NCI-H460 (cell line): ENCODE measurements at regions not wholly inside any gene's neighbourhood (a gene's known extent, or its start where the extent isn't known, plus 50 kb on each side); places are given as distances from the start of the nearest gene placed in this dataset.

Experiments used
- DNase-seq: peaks from one replicate; pipeline ENCODE4 v3.0.0-alpha.2; 2016; ENCODE audit warnings: low read depth; ENCODE audit errors: extremely low read depth

DNA sequence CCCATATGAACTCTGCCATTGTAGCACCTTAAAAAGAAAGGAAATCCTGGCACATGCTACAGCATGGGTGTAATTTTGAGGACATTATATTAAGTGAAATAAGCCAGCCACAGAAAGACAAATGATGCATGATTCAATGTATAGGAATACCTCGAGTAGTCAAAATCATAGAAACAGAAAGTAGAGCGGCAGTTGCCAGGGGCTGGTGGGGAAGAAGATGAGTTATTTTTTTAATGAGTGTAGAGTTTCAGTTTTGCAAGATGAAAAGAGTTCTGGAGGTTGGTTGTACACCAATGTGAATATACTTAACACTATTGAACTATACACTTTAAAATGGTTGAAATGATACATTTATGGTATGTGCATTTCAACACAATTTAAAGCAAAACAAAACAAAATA, 133.0 kb downstream of the ZDHHC21 start:
- no peak for DNase-seq

DNA sequence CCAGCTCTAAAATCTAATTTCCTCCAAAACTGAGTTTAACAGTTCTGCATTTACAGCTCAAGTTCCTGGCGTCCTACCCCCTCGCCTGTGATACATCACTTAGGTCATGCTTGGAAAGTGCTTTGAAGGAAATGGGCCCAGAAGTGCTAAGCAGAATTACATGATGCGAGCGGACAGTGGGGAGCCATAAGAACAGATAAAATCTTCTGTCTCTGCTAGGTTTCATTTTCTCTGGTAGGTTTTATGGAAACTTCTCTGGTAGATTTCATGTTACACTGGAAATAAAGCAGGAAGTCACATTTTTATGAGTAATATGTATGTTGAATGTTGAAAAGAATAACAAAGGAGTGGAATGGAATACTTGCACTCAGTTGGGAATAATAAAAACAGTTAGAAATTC, 138.3 kb downstream of the ZDHHC21 start:
- no peak for DNase-seq

DNA sequence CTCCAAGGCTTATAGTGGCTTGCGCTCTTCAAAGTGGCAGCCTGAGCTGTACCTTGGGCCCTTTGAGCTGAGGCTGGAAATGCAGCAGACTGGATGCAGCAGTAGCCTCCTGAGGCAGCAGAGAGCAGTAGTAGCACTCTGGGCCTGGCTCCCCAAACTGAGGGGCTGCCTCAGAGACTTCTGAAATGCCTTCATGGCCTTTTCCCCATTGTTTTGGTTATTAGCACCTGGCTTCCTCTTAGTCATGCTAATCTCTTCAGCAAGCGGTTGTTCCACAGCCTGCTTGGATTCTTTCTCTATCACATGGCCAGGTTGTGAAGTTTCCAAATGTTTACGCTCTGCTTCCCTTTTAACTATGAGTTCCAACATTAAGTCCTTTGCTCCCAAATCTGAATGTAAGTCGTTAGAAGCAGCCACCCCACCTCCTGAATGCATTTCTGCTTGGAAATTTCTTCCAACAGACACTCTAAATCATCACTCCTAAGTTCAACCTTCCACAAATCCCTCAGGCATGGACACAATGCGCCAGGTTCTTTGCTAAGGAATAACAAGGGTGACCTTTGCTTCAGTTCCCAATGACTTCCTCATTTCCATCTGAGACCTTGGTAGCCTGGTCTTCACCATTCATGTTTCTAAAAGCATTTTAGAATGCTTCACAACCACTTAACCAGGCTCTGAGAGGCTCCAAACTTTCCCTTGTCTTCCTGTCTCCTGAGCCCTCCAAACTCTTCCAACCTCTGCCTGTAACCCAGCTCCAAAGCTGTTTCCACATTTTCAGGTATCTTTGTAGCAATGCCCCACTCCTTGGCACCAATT, 145.8 kb downstream of the ZDHHC21 start:
- no peak for DNase-seq

DNA sequence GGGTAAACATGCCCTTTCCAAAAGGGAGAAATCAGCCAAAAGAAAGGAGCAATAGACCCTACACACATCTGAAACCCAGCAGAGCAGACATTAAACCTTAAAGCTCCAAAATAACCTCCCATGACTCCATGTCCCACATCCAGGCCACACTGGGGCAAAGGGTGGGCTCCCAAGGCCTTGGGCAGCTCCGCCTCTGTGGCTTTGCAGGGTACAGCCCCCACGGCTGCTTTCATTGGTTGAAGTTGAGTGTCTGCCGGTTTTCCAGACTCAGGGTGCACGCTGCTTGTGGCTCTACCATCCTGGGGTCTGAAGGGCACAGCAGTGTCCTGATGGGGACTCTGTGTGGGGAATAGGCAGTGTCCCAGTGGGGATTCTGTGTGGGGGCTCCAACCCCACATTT, 146.5 kb downstream of the ZDHHC21 start:
- DNase-seq = no peak

DNA sequence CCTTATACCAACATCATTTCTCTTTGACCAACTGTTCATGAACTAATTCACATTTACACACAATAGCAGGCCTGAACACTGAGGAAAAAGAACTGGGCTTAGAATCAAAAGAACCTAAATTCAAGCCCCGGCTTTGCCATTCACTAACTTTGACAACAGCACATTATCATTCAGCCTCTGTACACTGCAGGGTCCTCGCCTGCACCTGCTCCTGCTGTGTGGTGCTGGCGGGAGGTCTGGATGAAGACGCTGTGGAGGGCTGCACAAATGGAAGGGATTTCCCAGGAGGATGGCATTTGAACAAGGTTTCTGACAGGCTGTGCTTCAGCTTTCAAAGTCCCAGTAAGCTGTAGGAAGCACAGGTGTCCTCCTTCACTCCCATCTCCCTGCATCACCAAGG, 151.2 kb downstream of the ZDHHC21 start:
- DNase-seq = no peak

DNA sequence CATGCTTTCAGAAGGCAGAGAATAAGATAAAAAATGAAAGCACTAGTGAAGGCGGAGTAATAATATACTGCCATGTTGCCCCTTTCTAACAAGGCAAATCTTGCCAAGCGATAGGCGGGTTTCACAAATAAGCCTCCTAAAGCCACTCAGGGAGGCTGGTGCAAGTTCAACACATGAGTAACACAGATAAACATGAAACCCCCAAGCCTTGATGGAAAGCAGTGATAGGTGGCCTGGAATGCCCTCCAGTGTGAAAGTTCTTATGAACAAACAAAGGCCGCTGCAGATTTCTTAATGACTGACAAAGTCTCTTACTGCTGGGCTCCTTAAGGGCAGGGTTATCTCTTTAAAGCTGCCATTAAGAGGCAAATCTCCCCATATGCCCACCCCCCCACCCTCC, 154.7 kb downstream of the ZDHHC21 start:
- DNase-seq = no peak

DNA sequence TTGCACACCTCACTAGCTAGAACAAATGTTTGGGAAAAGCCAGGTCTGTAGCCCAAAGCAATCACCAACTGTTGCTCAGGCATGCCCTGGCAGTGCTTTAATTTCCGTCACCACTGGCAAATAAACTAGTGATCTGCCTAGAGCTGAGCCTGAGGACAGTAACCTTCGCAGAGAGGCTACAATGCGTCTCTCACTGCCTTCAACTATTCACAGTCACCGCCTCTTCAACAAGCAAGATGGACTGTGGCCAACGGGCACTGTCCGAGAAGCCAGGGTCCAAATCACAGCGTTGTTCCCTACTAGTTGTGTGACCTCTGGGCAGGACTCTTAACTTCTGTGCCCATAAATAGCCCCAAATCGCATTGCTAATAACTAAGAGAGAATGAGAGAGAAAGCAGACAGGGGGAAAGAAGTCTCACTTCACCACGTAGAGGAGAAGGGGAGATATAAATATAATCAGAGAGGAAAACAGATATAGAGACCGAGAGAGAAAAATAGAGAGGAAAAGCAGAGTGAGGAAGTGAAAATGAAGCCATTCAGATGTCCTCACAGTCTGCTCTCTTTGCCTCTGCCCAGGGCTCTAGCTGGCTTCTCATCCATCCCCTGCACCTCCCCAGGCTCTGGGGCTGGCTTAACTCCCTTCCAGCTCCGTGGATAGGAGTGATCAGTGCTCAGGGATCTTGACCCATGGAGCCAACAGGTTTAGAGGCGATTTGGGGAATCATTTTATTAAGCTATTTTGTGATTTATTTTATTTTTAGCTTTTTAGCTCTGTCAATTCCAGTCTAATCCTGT, 157.9 kb downstream of the ZDHHC21 start:
- DNase-seq = no peak

DNA sequence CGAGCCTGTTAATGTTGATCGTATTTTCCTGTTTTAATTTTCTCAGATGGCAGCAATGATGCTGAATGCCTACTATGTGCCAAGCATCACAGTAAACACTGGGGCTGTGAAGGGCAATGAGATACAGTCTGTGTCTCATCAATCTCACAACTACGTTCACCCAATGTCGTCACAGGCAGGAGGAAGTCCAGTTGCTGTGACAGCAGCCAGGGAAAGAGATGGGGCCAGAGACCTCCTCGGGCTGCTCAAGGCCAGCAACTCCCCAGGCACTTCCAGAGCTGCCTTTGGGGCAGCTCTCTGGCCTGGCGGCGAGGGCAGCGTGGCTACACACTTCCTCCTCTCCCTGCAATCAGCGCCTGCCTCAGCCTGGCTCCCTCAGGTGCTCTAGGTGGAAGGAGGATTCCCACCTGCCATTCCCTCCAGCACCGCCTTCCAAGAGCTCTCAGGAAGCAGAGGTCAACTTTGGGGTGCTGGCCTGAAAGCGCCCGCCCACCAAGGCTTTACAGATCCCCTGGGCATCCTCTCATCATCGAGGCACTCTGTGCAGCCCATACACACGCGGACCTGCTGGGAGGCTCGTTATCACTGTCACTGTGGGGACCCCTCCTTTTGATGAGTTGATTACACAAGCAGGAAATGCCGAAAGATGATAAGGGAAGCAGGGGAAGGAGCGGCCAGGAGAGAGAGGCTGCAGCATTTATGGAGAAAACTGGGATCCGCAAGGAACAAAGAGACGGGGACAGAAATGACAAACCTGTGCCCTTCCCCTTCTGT, 159.2 kb downstream of the ZDHHC21 start:
- no peak for DNase-seq

DNA sequence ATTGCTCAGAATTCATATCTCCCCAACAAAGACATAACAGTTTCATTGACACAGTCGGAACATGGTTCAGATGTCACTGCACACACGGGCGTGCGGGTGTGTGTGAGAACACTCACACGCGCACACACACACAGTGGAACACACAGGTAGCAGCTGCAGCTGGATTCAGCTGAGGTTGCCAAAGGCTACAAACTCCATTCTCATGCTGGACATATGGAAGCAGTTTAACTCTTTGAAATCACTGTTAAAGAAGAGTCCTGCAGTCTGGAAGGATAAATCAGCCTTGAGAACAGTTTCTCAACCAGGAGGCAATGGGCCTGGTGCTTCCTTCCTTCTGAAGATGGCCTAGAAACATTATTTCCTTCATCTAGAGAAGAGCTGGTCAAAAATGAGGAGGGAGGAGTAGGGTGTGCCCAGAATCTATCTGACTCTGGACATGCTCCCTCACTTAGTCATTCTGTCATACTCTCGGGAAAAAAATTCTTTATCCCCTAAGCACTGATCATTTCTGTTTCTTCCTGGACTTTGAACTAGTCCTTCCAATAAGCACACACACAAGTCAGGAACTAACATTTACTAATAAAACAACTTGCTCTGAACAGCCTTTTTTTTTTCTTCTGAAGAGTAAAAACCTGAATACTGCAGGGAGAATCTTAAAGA, 160.6 kb downstream of the ZDHHC21 start:
- DNase-seq = no peak

DNA sequence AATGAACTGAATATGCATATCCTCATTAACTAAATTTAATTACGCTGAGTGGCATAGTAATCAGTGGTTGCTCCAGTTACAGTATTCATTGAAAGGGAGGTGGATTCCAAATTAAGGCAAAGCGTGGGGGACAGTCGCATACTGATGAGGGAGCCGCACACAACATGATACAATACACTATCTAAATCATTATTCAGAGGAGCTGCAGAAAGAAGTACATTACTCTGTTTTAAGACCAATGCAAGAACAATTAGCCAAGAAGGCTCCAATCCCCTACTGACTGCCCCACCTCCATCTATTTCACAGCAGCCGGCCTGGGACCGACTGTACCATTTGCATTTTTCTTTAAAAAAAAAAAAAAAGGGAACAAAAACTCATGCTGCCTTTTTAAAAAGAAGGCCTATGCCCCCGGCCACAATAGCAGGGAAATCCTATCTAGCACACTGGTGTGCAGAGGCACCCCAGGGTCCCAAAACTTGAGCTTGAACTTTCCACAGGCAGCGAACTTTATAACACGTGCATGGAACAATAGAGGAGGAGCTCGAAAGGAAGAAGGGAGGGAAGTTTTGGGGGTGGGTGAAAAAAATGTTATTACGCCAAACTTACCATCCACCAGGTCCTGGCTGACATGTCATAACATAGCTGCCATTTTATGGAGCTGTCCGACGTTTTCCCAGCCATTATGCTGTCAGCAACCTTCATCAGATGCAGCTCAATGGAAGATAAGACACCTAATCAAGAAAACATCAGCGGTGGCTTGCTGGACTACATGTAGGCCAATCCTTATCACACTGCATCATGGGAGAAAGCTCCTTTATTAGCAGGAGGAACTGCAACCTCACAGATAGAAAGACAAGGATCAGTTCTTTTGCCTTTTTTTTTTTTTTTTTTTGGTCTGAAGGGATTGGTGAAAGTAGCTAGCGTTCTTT, 161.6 kb downstream of the ZDHHC21 start:
- no peak for DNase-seq

DNA sequence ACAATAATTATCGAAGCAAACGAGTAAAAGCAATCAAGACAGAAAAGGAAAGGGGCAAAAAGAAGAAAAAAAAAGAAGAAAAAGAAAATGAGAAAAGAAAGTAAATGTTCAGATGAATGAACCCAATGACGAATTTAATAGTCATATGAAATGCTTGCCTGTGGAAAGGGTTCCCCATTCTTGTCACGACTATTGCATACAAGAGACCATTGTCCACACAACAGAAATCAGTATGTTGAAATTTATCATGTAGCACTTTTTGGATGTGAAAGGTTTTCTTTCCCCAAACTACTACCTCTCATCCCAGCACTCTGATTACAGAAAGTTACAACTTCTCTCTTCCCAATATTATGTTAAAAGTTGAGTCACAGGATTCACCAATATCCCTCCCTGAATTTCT, 162.4 kb downstream of the ZDHHC21 start:
- no peak for DNase-seq

DNA sequence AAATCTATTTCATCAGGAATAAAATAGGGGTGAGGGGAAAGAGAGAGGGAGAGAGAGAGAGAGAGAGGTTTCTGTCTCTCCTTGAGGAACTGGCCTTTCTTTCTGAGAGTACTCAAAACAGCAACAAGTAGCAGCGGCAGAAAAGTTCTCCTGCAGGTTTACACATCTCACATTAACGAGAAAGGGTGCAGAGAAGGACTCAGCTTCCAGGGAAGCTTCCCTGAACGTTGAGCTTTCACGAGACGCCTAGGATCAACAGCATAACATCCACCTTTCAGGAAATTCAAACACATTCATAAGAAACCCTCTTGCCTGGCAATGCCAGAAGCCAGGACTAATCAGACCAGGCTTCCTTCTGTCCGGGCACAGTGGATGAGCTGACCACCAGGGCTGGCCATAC, 162.9 kb downstream of the ZDHHC21 start:
- no peak for DNase-seq

DNA sequence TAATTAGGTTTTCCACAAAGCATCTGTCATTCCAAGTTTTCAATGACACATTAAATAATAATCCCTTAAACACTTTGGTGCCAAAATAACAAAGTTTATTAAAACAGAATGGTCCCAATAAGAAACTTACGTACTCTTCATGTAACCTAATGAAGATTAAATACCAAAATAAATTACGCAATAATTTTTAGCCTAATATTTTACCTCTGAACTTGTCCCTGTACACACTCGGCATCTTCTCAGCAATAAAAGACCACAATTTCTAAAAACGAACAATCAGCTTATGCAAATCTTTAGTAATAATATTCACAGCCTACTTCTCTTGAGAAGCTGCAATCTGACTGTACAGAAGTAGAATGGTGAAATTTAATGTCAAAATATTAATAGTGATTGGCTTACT, 163.6 kb downstream of the ZDHHC21 start:
- DNase-seq = no peak

DNA sequence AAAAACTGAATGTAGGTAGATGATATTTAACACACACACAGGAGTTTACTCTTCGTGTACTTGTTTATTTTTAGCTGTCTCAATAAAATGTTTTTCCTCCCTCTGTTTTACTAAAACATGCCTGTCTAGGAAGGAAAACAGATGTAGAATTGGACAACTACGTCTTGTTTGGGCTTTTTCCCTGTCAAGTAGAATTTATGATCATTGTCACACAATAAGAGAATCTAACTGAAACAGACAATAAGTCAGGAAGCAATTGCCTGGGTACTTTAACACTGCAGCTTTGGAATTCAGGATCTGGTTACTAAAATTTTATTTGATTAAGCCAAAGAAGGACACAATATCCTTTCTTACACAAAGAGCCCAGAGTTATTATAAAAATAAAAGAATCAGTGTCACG, 164.2 kb downstream of the ZDHHC21 start:
- DNase-seq = no peak

DNA sequence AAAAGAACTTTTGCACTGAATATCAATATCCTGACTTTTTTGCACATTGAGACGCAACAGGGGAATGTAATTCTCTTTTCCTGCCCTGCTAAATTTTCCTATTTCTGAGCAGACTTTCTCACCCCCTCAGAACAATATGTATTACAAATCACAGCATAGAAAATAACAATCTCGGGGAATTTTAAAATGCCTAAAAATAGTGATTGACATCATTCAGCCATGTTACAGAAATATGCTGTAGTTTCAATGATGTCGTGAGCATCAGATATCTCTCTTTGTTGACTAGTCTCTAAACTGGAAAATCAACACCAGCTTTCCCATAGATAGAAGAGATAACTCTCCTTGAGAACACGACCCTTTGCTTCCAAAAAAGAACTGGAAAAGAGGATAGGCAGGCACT, 166.7 kb downstream of the ZDHHC21 start:
- DNase-seq = no peak

DNA sequence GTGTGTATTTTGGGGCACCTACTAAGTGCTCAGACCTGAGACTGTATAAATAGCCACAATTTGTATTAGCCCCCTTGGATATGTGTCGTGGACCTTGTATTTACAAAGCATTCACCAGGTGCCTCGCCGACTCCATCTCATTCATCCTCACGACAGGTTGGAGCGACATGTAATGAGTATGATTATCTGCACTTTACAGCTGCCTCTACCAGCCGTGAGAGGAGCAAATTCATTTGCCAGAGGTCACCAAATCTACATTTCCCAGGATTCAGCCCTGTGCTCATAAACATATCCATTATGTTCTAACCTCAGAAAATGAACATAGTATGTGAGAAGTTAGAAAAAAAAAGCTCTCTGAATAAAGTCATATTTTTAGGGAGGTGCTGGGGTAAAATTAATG, 167.4 kb downstream of the ZDHHC21 start:
- DNase-seq = no peak

DNA sequence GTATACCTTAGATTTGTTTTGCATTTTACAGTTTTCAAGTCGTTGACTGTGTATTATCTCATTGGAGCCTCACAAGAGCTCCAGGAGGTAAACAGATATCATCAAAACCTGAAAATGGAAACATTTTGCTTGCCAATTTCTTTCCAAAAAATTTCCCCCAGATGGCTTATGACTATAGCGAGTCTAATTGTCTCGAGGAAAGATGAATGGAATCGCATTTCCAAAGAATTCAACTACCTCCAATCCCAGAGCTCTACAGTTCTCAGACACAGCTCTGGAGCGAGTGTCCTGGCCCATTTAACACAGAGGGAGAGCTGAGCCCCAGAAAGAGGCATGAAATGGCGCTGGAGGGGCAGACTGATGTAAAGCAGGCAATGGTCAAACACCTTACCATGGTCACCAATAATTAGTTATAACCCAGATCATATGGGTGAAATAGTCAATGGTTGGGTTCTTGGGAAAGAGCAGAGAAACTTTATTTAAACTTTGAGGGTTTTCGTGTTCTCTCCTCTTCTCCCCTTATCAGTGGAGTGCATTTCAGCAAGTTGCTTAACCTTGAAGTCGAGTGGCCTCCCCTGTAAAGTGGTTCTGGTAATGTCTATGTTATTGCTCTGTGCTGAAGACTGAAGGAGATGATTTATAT, 168.2 kb downstream of the ZDHHC21 start:
- no peak for DNase-seq

DNA sequence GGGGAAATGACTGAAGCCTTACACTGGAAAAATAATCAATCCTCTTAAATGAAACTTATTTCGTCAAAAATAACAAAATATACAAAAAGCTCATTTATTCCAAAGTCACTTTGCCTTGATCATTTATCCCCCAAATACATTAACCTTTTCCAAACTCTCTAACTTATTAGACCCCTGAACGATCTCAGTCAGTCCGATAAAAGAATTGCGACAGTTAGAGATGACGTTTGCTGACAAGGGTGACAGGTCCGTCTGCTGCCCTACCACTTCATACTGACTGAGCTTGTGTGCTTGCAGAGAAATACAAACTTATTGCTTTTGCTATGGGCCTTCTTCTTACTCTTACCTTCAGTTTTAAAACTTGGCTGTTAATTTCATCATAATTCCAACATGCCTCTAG, 169.7 kb downstream of the ZDHHC21 start:
- DNase-seq = no peak

DNA sequence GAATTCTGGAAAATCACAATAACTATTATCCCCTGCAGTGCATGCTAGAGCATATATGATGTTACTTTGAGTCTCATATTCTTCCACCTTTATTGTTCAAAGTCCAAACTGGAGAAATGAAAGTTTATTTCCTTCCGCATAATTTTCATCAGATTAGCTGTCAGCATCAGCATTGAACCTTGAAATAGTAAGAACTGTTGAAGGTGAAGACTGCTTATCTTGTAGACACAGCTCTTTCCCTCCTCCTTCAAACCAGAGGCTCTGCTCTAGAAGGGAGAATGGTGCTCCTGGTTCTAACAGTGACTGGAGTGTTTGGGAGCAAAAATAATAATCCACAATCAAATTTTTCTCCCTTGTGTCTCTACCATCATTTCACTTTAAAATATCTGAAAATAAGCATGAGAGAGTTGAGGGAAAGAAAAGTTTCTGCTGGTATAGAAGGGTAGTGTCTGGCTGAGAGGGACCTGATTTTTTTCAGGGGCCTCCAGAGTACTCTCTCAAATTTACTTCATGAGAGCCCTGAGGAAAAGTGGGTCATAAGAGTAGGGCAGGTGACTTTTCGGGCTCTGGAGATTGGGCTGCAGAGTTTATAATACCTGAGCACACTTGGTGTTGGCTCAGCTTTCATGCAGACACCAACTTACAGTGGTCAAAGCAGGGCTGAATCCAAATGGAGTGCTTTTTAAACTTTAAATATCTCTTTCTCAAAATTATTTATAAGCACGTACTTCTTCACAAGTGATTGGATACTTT, 170.4 kb downstream of the ZDHHC21 start:
- DNase-seq = no peak
